COLO668 (cell line): ENCODE measurements at regions not wholly inside any gene's neighbourhood (a gene's known extent, or its start where the extent isn't known, plus 50 kb on each side); places are given as distances from the start of the nearest gene placed in this dataset.

Experiments used
- DNase-seq: peaks from one replicate; lab custom pipeline; 2025; ENCODE audit not compliant: unreplicated experiment; lab: John Stamatoyannopoulos, UW

GRCh38 chrX:8870411-8870810 lies 69.2 kb upstream of the FAM9A start:
- no peak for DNase-seq

GRCh38 chrX:8869812-8870211 lies 68.6 kb upstream of the FAM9A start:
- no peak for DNase-seq

GRCh38 chrX:8868906-8869305 lies 67.7 kb upstream of the FAM9A start:
- no peak for DNase-seq

GRCh38 chrX:8868070-8868773 lies 67.0 kb upstream of the FAM9A start:
- no peak for DNase-seq

GRCh38 chrX:8867406-8867805 lies 66.2 kb upstream of the FAM9A start:
- DNase-seq, result no peak

GRCh38 chrX:8864161-8864560 lies 63.0 kb upstream of the FAM9A start:
- no peak for DNase-seq

GRCh38 chrX:8861908-8862307 lies 60.7 kb upstream of the FAM9A start:
- no peak for DNase-seq

GRCh38 chrX:8851231-8851886 lies 50.2 kb upstream of the FAM9A start:
- no peak for DNase-seq
